Right lobe of liver (tissue), 4 donors: ENCODE measurements at regions not wholly inside any gene's neighbourhood (a gene's known extent, or its start where the extent isn't known, plus 50 kb on each side); places are given as distances from the start of the nearest gene placed in this dataset.

Source experiments
- POLR2A ChIP-seq: fragments of 450-650 bp; IDR thresholded peaks from one replicate; pipeline ENCODE4 v1.6.1; 2017; ENCODE audit warnings: antibody characterized with exemption, mild to moderate bottlenecking
- TF ChIP-seq, protein P1 (sequence below), 4 donors: fragments of 200-600 bp in 3 of 4; fragments of 450-650 bp in 1 of 4; IDR thresholded peaks; one replicate each; pipeline versions ENCODE4 v1.5.1 to v1.8.0; 2016 to 2022; ENCODE audit warnings: antibody characterized with exemption in 4 of 4, mild to moderate bottlenecking in 2 of 4
- donor health status: DM: no; HTN: no; CAD: no.
- donor health status: DM: no; HTN: no; CAD: no.
- donor health status: DM: no; HTN: yes; CAD: no.

DNA sequence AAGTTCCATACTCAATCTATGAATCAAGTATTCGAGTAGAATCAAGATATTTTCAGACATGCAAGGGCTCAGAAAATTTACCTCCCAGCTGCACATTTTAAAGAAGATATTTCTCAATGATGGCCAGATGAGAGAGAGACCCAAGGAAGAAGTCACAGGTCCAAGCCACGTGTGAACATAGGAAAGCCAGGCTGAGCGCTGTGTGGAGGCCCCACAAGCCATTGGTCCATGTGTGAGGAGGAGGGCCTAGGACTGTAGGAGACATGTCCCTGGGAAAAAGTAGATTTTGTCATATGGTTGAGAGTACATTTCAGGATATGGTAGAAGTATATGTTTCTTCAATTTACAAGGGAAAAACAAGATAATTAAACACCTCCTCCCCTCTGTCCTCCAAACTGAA is 115.8 kb upstream of the RPS23 start:
- TF ChIP-seq, protein P1, sequence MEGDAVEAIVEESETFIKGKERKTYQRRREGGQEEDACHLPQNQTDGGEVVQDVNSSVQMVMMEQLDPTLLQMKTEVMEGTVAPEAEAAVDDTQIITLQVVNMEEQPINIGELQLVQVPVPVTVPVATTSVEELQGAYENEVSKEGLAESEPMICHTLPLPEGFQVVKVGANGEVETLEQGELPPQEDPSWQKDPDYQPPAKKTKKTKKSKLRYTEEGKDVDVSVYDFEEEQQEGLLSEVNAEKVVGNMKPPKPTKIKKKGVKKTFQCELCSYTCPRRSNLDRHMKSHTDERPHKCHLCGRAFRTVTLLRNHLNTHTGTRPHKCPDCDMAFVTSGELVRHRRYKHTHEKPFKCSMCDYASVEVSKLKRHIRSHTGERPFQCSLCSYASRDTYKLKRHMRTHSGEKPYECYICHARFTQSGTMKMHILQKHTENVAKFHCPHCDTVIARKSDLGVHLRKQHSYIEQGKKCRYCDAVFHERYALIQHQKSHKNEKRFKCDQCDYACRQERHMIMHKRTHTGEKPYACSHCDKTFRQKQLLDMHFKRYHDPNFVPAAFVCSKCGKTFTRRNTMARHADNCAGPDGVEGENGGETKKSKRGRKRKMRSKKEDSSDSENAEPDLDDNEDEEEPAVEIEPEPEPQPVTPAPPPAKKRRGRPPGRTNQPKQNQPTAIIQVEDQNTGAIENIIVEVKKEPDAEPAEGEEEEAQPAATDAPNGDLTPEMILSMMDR (IDR thresholded peaks at IDR 0.05) = no peak
- no peak for TF ChIP-seq POLR2A
